AG09319 (cell line): ENCODE measurements at regions not wholly inside any gene's neighbourhood (a gene's known extent, or its start where the extent isn't known, plus 50 kb on each side); places are given as distances from the start of the nearest gene placed in this dataset.

Experiments
- DNase-seq: peaks from one replicate; pipeline ENCODE4 v3.0.0-alpha.2; 2010; ENCODE audit warnings: low read depth; ENCODE audit errors: extremely low read depth
- CTCF ChIP-seq: IDR thresholded peaks from 2 replicates; pipeline ENCODE4 v1.5.1; 2011; ENCODE audit warnings: low read depth, mild to moderate bottlenecking, inconsistent platforms, low read length, moderate library complexity

DNA sequence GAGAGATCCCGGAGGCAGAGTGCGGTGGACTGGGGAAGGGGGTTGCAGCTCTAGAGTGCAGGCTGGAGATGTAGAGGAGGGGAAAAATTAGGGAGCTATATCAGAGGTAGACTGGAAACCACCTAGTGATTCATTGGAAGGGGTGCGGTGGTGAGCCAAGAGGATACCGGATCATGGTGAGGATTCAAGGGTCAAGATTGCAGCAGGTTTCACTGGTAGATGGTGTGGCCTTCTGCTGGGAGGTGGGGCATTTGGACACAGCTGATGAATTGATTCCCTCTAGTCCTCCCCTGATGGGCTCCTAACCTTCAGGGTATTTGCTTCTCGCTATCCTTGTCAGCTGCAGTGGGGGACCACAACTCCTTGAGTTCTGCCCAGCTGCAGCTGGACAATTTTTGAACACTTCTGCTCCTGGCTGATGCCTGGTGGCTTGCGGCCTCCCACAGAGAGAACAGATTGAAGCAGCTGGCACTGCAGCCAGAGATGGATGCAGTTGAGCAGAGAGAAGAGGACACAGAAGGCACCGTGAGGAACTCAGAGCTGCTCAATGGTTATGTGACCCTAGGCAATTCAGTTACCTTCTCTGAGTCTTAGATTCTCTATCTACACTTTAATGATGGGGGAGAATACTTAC, 134.4 kb upstream of the ABCA1 start:
- TF ChIP-seq CTCF: no peak
- no peak for DNase-seq

- peak; percentile 92 for DNase-seq
- TF ChIP-seq CTCF: no peak
These were observed 136.5 kb upstream of the ABCA1 start for GRCh38 chr9:105064248-105065097.

- no peak for DNase-seq
These were observed 137.4 kb upstream of the ABCA1 start for GRCh38 chr9:105065098-105066088.

GRCh38 chr9:105066275-105066865, 138.4 kb upstream of the ABCA1 start:
- no peak for TF ChIP-seq CTCF
- no peak for DNase-seq

More at GRCh38 chr9:105065098-105066088, 137.4 kb upstream of the ABCA1 start:
- no peak for TF ChIP-seq CTCF

GRCh38 chr9:105067895-105068580, 140.1 kb upstream of the ABCA1 start:
- no peak for TF ChIP-seq CTCF
- DNase-seq: no peak

- no peak for DNase-seq
- TF ChIP-seq CTCF: no peak
These were observed 141.3 kb upstream of the ABCA1 start for GRCh38 chr9:105069285-105069684.
